SK-MEL-5 (cell line): ENCODE measurements at regions not wholly inside any gene's neighbourhood (a gene's known extent, or its start where the extent isn't known, plus 50 kb on each side); places are given as distances from the start of the nearest gene placed in this dataset.

ENCODE experiments used
- DNase-seq: peaks from one replicate; pipeline ENCODE4 v3.0.0-alpha.2; 2016; ENCODE audit warnings: low read depth, low spot score
- in situ Hi-C: cut with HindIII; loops from 2 replicates; pipeline ENCODE4 v1.10.0; 2016; ENCODE audit warnings: low sequenced_read_pairs, high pct_unique_total_duplicates, low pct_unique_long_range_greater_than_20kb

- no peak for DNase-seq
- in situ Hi-C loops, result no loop called here
Measured at GRCh38 chr1:235925016-235925415, 58.3 kb upstream of the LYST start.

- in situ Hi-C loops, result no loop called here
- DNase-seq, result peak; percentile 40
Measured at GRCh38 chr1:235923466-235924021, 56.8 kb upstream of the LYST start.

GRCh38 chr1:235920596-235921375, 54.1 kb upstream of the LYST start:
- in situ Hi-C loops, result no loop called here
- DNase-seq, result peak; percentile 51

- peak; percentile 38 for DNase-seq
- in situ Hi-C loops, result no loop called here
Measured at GRCh38 chr1:235919833-235920441, 53.2 kb upstream of the LYST start.

- in situ Hi-C loops, result no loop called here
- peak; percentile 98 for DNase-seq
Measured at GRCh38 chr1:235919127-235919832, 52.6 kb upstream of the LYST start.

- in situ Hi-C loops, result no loop called here
- no peak for DNase-seq
Measured at GRCh38 chr1:235918465-235918864, 51.8 kb upstream of the LYST start.

- peak; percentile 72 for DNase-seq
- in situ Hi-C loops, result no loop called here
Measured at GRCh38 chr1:235918032-235918431, 51.3 kb upstream of the LYST start.

- peak; percentile 100 for DNase-seq
- in situ Hi-C loops, result no loop called here
Measured at GRCh38 chr1:235917267-235917811, 50.6 kb upstream of the LYST start.
